SU-DHL-6 (cell line): ENCODE measurements at regions not wholly inside any gene's neighbourhood (a gene's known extent, or its start where the extent isn't known, plus 50 kb on each side); places are given as distances from the start of the nearest gene placed in this dataset.

ENCODE experiments used
- EZH2phosphoT487 ChIP-seq: fragments of 200-600 bp; sonication (generic), shearing (Covaris generic); conservative IDR thresholded peaks from 2 replicates; pipeline ENCODE4 v1.6.1; 2018; ENCODE audit warnings: mild to moderate bottlenecking, antibody characterized with exemption, low read length, moderate library complexity, mixed read lengths
- TF ChIP-seq, protein P1 (sequence below): fragments of 200-600 bp; sonication (generic); IDR thresholded peaks from one replicate; pipeline ENCODE4 v1.5.1; 2017; ENCODE audit warnings: antibody characterized with exemption, mild to moderate bottlenecking, low read length, moderate library complexity; ENCODE audit not compliant: insufficient read depth, poor library complexity, severe bottlenecking

DNA sequence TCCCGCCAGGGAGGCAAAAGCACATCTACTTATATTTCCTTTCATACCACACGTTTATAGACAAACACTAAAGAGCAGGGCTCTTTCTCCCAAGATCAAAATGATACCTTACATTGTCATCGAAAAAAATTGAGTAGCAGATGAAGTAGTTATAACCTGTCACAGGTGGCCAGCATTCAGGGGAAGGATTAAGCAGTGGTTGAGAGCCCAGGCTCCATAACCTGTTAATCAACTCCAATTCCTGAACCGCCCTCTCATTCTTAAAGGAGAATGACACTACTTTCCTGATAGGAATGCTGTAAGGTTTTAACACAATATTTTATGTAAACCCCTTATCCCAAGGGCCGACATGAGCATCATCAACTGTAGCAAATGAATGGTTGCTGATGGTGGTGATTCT, 268.9 kb upstream of the KCNIP4 start:
- TF ChIP-seq, protein P1, sequence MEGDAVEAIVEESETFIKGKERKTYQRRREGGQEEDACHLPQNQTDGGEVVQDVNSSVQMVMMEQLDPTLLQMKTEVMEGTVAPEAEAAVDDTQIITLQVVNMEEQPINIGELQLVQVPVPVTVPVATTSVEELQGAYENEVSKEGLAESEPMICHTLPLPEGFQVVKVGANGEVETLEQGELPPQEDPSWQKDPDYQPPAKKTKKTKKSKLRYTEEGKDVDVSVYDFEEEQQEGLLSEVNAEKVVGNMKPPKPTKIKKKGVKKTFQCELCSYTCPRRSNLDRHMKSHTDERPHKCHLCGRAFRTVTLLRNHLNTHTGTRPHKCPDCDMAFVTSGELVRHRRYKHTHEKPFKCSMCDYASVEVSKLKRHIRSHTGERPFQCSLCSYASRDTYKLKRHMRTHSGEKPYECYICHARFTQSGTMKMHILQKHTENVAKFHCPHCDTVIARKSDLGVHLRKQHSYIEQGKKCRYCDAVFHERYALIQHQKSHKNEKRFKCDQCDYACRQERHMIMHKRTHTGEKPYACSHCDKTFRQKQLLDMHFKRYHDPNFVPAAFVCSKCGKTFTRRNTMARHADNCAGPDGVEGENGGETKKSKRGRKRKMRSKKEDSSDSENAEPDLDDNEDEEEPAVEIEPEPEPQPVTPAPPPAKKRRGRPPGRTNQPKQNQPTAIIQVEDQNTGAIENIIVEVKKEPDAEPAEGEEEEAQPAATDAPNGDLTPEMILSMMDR = no peak
- no peak for TF ChIP-seq EZH2phosphoT487
